ENCODE measurements at regions not wholly inside any gene's neighbourhood (a gene's known extent, or its start where the extent isn't known, plus 50 kb on each side); places are given as distances from the start of the nearest gene placed in this dataset.

DNA sequence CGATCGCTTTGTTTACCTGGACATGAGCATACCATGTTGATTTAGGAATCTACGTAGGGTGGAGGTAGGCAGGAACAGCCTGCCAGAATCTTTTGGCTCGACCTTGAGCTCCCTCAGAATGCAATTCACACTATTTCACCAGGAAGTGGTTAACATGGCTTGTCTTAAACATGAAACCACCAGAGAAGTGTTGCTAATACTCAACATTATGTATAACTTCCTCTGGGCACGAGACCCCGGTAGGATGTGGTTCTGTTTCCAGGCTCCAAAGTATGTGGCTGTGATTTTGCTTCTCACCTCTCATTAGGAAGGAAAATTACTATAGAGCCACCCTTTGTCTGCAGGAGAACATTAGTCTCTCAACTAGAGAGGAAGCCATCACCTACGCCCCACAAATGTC is 59.0 kb upstream of the VCX3B start:
- Mint-ChIP-seq H3K36me3 (peaks cover 0 to 8% (median 0%) of the 10 kb centered on the region in 3 donors), H3K4me1 (no peaks in the 10 kb centered on the region), H3K9me3 (peaks cover 0 to 81% (median 6%) of the 10 kb centered on the region in 9 donors), H3K4me3 (no peak overlapping the region), H3K27ac (no peak overlapping the region), H3K27me3 (no peaks in the 10 kb centered on the region)
- no peak for ATAC-seq
- POLR2A ChIA-PET, result no interaction called here
- DNase-seq, result no peak

DNA sequence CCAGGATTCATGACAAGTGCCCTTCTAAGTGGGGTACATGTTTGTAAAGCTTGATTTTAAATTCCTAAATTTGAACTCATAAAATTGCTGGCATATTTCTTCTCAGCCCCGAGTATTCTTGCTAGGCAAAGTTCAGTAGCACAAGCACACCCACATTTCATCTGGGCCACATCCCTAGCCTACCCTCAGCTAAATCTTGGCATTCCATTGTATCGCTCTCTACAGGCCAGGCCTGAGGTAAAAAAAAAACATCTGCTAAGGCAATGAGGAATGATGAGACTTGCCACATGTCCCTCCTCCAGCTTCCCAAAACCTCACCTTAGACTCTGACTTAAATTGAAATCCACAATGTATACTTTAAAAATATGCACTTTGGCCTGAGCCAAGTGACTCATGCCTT is 51.4 kb upstream of the VCX3B start:
- Mint-ChIP-seq H3K4me3 (no peak overlapping the region), H3K36me3 (peaks cover 0 to 23% (median 1%) of the 10 kb centered on the region in 3 donors), H3K27me3 (no peaks in the 10 kb centered on the region), H3K4me1 (no peaks in the 10 kb centered on the region), H3K9me3 (peaks cover 0 to 89% (median 19%) of the 10 kb centered on the region in 9 donors), H3K27ac (no peak overlapping the region)
- no peak for ATAC-seq
- no peak for DNase-seq
- POLR2A ChIA-PET, result no interaction called here

Measured in naive thymus-derived CD8-positive, alpha-beta T cell (primary cell).